ENCODE measurements at regions not wholly inside any gene's neighbourhood (a gene's known extent, or its start where the extent isn't known, plus 50 kb on each side); places are given as distances from the start of the nearest gene placed in this dataset.

DNA sequence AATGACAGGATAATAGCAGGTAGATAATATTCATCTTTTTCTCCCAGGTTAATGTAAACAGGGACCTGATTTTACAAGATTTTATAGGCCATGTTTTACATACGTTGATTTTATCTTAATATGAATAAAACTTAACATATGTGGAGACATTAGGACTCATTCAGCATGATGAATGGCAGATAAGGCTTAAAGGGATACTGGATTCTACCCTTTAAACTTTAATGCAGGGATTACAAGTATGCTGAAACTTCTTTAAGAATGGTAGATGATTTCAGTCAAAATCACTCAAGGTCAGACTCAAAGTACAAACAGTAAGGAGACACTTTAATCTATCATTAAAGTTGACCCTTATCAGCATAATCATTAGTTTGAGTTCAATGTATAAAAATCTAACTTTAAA is 274.5 kb upstream of the IZUMO3 start:
- no peaks in the 10 kb centered on the region for H3K27me3 ChIP-seq
- no peak for ATAC-seq
- in situ Hi-C loops (cut with MboI; ENCODE audit: low sequenced_read_pairs in 4 of 4) (no loop called here), intact Hi-C loops (cut with DNase I; ENCODE audit: low total_unique reads) (no loop called here)
- TF ChIP-seq POLR2A (IDR thresholded peaks at IDR 0.05): no peak
- no peak for DNase-seq
- H3K4me1 ChIP-seq: no peaks in the 10 kb centered on the region
- no peak overlapping the region for H3K4me3 ChIP-seq
- no peaks in the 10 kb centered on the region for H3K36me3 ChIP-seq
- H3K27ac ChIP-seq: no peak overlapping the region
- H3K9me3 ChIP-seq: no peaks in the 10 kb centered on the region

GRCh38 chr9:24817756-24818155 is 272.1 kb upstream of the IZUMO3 start:
- in situ Hi-C loops (cut with MboI; ENCODE audit: low sequenced_read_pairs in 4 of 4): no loop called here

DNA sequence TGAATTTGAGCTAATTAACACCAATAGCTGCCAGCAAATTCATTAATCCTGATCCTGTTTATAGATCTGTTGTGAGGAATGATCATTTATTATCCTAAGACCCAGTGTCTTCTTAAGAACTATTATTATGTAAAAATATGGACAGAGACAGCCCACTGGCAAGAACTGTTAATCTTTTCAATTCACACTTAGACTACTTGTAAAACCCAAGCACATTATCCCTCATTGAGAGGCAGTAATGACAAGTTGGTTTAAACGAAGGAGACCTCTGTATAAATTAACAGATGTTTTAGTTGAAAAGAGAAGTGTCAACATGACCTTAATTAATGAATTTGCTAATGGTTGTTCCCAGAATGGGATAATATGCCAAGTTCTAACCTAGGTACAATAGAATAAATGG is 270.3 kb upstream of the IZUMO3 start:
- Histone ChIP-seq H3K27me3 (no peaks in the 10 kb centered on the region), H3K9me3 (no peaks in the 10 kb centered on the region), H3K27ac (no peak overlapping the region), H3K36me3 (no peaks in the 10 kb centered on the region), H3K4me3 (no peak overlapping the region), H3K4me1 (no peaks in the 10 kb centered on the region)
- TF ChIP-seq, protein P1, sequence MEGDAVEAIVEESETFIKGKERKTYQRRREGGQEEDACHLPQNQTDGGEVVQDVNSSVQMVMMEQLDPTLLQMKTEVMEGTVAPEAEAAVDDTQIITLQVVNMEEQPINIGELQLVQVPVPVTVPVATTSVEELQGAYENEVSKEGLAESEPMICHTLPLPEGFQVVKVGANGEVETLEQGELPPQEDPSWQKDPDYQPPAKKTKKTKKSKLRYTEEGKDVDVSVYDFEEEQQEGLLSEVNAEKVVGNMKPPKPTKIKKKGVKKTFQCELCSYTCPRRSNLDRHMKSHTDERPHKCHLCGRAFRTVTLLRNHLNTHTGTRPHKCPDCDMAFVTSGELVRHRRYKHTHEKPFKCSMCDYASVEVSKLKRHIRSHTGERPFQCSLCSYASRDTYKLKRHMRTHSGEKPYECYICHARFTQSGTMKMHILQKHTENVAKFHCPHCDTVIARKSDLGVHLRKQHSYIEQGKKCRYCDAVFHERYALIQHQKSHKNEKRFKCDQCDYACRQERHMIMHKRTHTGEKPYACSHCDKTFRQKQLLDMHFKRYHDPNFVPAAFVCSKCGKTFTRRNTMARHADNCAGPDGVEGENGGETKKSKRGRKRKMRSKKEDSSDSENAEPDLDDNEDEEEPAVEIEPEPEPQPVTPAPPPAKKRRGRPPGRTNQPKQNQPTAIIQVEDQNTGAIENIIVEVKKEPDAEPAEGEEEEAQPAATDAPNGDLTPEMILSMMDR (IDR thresholded peaks at IDR 0.05 in 4 of 5, conservative IDR thresholded peaks at IDR 0.05 in 1 of 5): no peak
- no peak for TF ChIP-seq POLR2A (IDR thresholded peaks at IDR 0.05)
- DNase-seq (no peak), ATAC-seq (no peak)
- in situ Hi-C loops (cut with MboI; ENCODE audit: low sequenced_read_pairs in 4 of 4): no loop called here
- intact Hi-C loops (cut with DNase I; ENCODE audit: low total_unique reads): no loop called here

More at GRCh38 chr9:24817756-24818155, 272.1 kb upstream of the IZUMO3 start:
- Histone ChIP-seq H3K4me3 (no peak overlapping the region), H3K27me3 (no peaks in the 10 kb centered on the region), H3K4me1 (no peaks in the 10 kb centered on the region), H3K9me3 (no peaks in the 10 kb centered on the region), H3K36me3 (no peaks in the 10 kb centered on the region), H3K27ac (no peak overlapping the region)
- ATAC-seq: no peak
- DNase-seq: no peak
- no peak for TF ChIP-seq POLR2A (IDR thresholded peaks at IDR 0.05)
- TF ChIP-seq, protein P1 (IDR thresholded peaks at IDR 0.05 in 4 of 5, conservative IDR thresholded peaks at IDR 0.05 in 1 of 5): no peak
- intact Hi-C loops (cut with DNase I; ENCODE audit: low total_unique reads): no loop called here

DNA sequence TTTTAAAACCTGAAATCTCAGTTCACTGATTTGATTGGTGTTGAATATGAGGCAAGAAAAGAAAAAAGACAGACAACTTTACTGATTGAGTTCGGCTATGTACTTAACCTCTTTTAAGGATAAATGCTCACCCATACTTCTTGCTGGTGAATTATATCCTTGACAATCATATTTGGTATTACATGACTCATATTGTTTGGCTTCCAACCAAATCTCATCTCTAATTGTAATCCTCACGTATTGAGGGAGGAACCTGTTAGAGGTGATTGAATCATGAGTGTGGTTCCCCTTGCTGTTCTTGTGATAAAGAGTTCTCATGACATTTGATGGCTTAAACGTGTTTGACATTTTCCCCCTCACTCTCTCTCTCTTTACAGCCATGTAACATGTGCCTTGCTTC is 255.6 kb upstream of the IZUMO3 start:
- Histone ChIP-seq H3K27ac (no peak overlapping the region), H3K36me3 (no peaks in the 10 kb centered on the region), H3K27me3 (no peaks in the 10 kb centered on the region), H3K4me1 (no peaks in the 10 kb centered on the region), H3K4me3 (no peak overlapping the region), H3K9me3 (no peaks in the 10 kb centered on the region)
- ATAC-seq (no peak), DNase-seq (no peak)
- in situ Hi-C loops (cut with MboI; ENCODE audit: low sequenced_read_pairs in 4 of 4): no loop called here
- intact Hi-C loops (cut with DNase I; ENCODE audit: low total_unique reads): no loop called here
- TF ChIP-seq, protein P1 (IDR thresholded peaks at IDR 0.05 in 4 of 5, conservative IDR thresholded peaks at IDR 0.05 in 1 of 5): no peak
- no peak for TF ChIP-seq POLR2A (IDR thresholded peaks at IDR 0.05)

DNA sequence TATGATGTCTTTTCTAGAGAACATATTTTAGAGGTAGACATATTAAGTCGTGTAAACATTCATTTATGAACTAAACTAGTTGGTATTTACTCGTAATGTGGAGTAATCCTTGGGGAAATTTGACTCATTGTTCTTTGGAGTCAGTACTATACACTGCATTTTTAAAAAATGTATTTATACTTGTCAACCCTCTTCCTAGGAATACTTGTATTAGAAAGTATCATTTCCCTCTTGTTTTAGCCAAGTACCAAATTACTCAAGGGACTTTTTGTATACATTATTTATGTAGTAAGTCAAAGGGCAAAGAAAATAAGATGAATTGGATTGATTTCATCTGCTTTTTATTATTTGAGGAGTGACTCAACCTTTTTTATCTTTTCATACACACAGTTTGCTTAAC is 248.1 kb upstream of the IZUMO3 start:
- no peaks in the 10 kb centered on the region for H3K4me1 ChIP-seq
- TF ChIP-seq POLR2A (IDR thresholded peaks at IDR 0.05): no peak
- TF ChIP-seq, protein P1 (IDR thresholded peaks at IDR 0.05 in 4 of 5, conservative IDR thresholded peaks at IDR 0.05 in 1 of 5): no peak
- no peak overlapping the region for H3K4me3 ChIP-seq
- in situ Hi-C loops (cut with MboI; ENCODE audit: low sequenced_read_pairs in 4 of 4) (no loop called here), intact Hi-C loops (cut with DNase I; ENCODE audit: low total_unique reads) (no loop called here)
- ATAC-seq: no peak
- no peaks in the 10 kb centered on the region for H3K36me3 ChIP-seq
- H3K9me3 ChIP-seq: no peaks in the 10 kb centered on the region
- DNase-seq: no peak
- H3K27me3 ChIP-seq: no peaks in the 10 kb centered on the region
- H3K27ac ChIP-seq: no peak overlapping the region

Measured in gastrocnemius medialis (tissue), 4 donors.